Mesendoderm (in vitro differentiated cells): ENCODE measurements at regions not wholly inside any gene's neighbourhood (a gene's known extent, or its start where the extent isn't known, plus 50 kb on each side); places are given as distances from the start of the nearest gene placed in this dataset.

Experiments
- DNase-seq: peaks from one replicate; pipeline ENCODE4 v3.0.0; 2013
- H2AK5ac ChIP-seq: 2 replicates; pipeline ENCODE4 v1.6.1; 2013; ENCODE audit warnings: low read length, inconsistent platforms
- H2BK120ac ChIP-seq: 2 replicates; pipeline ENCODE4 v1.6.1; 2013; ENCODE audit warnings: low read depth, mild to moderate bottlenecking, low read length, moderate library complexity, mixed read lengths
- H2BK15ac ChIP-seq: replicated peaks from 2 replicates; pipeline ENCODE4 v1.6.1; 2013; ENCODE audit warnings: low read depth, mild to moderate bottlenecking, moderate library complexity
- H2BK5ac ChIP-seq: 2 replicates; pipeline ENCODE4 v1.6.1; 2013; ENCODE audit warnings: low read length, inconsistent platforms
- H3K18ac ChIP-seq: 2 replicates; pipeline ENCODE4 v1.6.1; 2013; ENCODE audit warnings: mild to moderate bottlenecking, low read length, mixed read lengths
- H3K23ac ChIP-seq: one replicate; pipeline ENCODE4 v1.6.1; 2013; ENCODE audit warnings: low read length
- H3K27ac ChIP-seq: 2 replicates; pipeline ENCODE4 v1.5.1; 2013; ENCODE audit warnings: low read depth, mild to moderate bottlenecking, inconsistent platforms, low read length, moderate library complexity
- H3K27me3 ChIP-seq: 2 replicates; pipeline ENCODE4 v1.6.1; 2013; ENCODE audit warnings: low read length, control low read depth, mild to moderate bottlenecking, inconsistent platforms; ENCODE audit not compliant: insufficient read depth, poor library complexity
- H3K36me3 ChIP-seq: 2 replicates; pipeline ENCODE4 v1.6.1; 2013; ENCODE audit warnings: low read length, inconsistent platforms; ENCODE audit not compliant: control insufficient read depth, insufficient read depth
- H3K4ac ChIP-seq: one replicate; pipeline ENCODE4 v1.6.1; 2013; ENCODE audit warnings: low read depth, mild to moderate bottlenecking, low read length, moderate library complexity
- H3K4me1 ChIP-seq: 2 replicates; pipeline ENCODE4 v1.6.1; 2013; ENCODE audit warnings: low read depth, low read length, inconsistent platforms; ENCODE audit not compliant: control insufficient read depth
- H3K4me2 ChIP-seq: 2 replicates; pipeline ENCODE4 v1.6.1; 2013; ENCODE audit warnings: low read length
- H3K4me3 ChIP-seq: 2 replicates; pipeline ENCODE4 v1.5.1; 2013; ENCODE audit warnings: mild to moderate bottlenecking, low read length
- H3K56ac ChIP-seq: one replicate; pipeline ENCODE4 v1.6.1; 2013; ENCODE audit warnings: low read length
- H3K79me1 ChIP-seq: 2 replicates; pipeline ENCODE4 v1.6.1; 2013; ENCODE audit warnings: low read length, inconsistent platforms
- H3K79me2 ChIP-seq: 2 replicates; pipeline ENCODE4 v1.6.1; 2013; ENCODE audit warnings: mild to moderate bottlenecking, low read length; ENCODE audit not compliant: control insufficient read depth, insufficient read depth
- H3K9ac ChIP-seq: 2 replicates; pipeline ENCODE4 v1.6.1; 2013; ENCODE audit warnings: low read length, inconsistent platforms
- H4K5ac ChIP-seq: one replicate; pipeline ENCODE4 v1.6.1; 2013; ENCODE audit warnings: low read length
- H4K8ac ChIP-seq: one replicate; pipeline ENCODE4 v1.6.1; 2013; ENCODE audit warnings: low read depth, mild to moderate bottlenecking, control low read depth, low read length, moderate library complexity
- WGBS: extraction: QIAGEN DNeasy Blood & Tissue Kit; methylation state at CpG from one replicate; pipeline ENCODE4 v1.1.7; 2013; ENCODE audit warnings: low lambda C conversion rate, missing lambda C conversion rate; ENCODE audit not compliant: insufficient coverage; ENCODE audit errors: extremely low coverage; 5-methylcytosine and 5-hydroxymethylcytosine counted together

DNA sequence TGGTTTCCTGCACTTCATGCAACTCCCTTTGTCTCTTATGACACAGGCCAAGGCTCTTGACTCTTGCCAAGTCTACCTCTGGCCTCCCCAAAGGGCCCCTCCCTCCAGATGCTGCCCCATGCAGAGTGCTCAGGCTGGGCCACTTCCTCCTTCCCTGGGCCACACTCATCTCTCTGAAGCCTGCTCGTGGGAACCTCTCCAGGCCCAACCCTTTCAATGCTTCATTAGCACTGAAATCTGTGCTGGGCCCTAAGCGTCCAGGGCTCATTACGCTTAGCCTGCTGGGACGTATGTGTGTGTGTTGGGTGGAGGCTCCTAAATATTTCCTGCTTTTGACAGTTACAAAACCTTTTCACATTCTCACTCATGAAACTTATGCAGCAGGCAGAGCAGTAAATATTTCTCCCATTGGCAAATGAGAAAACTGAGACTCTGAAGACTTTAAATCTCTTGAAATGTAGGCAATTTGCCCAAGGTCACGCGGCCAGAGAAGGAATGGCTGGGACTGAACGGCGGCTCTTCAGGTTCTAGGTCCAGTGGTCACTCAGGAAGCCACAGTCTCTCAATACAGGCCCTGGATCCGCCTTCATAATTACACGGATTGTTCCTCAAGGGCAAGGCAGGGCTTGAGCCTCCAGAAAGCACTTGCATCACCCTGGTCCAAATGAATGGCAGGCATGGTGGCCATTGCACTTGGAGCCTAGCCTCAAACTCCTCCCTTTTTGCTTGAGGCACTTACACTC, 241.7 kb upstream of the HES1 start:
- no peak overlapping the region for H4K5ac ChIP-seq
- peak; percentile 54 for DNase-seq
- no peak overlapping the region for H4K8ac ChIP-seq
- H3K4me1 ChIP-seq = peaks cover 2% of the 10 kb centered on the region
- no peak overlapping the region for H3K27ac ChIP-seq
- no peak overlapping the region for H3K4me2 ChIP-seq
- no peak overlapping the region for H2BK15ac ChIP-seq
- WGBS = no CpG with 5 or more reads among the region's 10 CpGs
- H3K79me2 ChIP-seq = no peaks in the 10 kb centered on the region
- no peak overlapping the region for H3K56ac ChIP-seq
- no peak overlapping the region for H2BK120ac ChIP-seq
- no peaks in the 10 kb centered on the region for H3K79me1 ChIP-seq
- H2BK5ac ChIP-seq = no peak overlapping the region
- no peak overlapping the region for H3K4me3 ChIP-seq
- H3K18ac ChIP-seq = no peak overlapping the region
- no peak overlapping the region for H3K23ac ChIP-seq
- no peak overlapping the region for H2AK5ac ChIP-seq
- no peak overlapping the region for H3K4ac ChIP-seq
- H3K9ac ChIP-seq = no peak overlapping the region
- no peaks in the 10 kb centered on the region for H3K27me3 ChIP-seq
- no peaks in the 10 kb centered on the region for H3K36me3 ChIP-seq

GRCh38 chr3:193895409-193895808, 240.5 kb upstream of the HES1 start:
- no peak overlapping the region for H3K18ac ChIP-seq
- H2BK15ac ChIP-seq = no peak overlapping the region
- no peak overlapping the region for H3K56ac ChIP-seq
- H3K36me3 ChIP-seq = no peaks in the 10 kb centered on the region
- no peaks in the 10 kb centered on the region for H3K27me3 ChIP-seq
- H2BK120ac ChIP-seq = no peak overlapping the region
- no peak overlapping the region for H4K5ac ChIP-seq
- H4K8ac ChIP-seq = no peak overlapping the region
- H3K4me1 ChIP-seq = no peaks in the 10 kb centered on the region
- H3K4me3 ChIP-seq = no peak overlapping the region
- H3K9ac ChIP-seq = no peak overlapping the region
- no peak overlapping the region for H3K4ac ChIP-seq
- DNase-seq = no peak
- no peak overlapping the region for H3K27ac ChIP-seq
- H3K79me1 ChIP-seq = no peaks in the 10 kb centered on the region
- H3K4me2 ChIP-seq = no peak overlapping the region
- H3K23ac ChIP-seq = no peak overlapping the region
- no peaks in the 10 kb centered on the region for H3K79me2 ChIP-seq
- H2BK5ac ChIP-seq = no peak overlapping the region
- H2AK5ac ChIP-seq = peak overlapping the region; percentile 28
- no CpG with 5 or more reads among the region's 4 CpGs for WGBS

GRCh38 chr3:193896419-193896818, 239.5 kb upstream of the HES1 start:
- Histone ChIP-seq H4K8ac (no peak overlapping the region), H2BK15ac (no peak overlapping the region), H3K4ac (no peak overlapping the region), H3K4me1 (no peaks in the 10 kb centered on the region), H3K79me1 (no peaks in the 10 kb centered on the region), H2AK5ac (no peak overlapping the region), H3K36me3 (no peaks in the 10 kb centered on the region), H2BK5ac (no peak overlapping the region), H3K27ac (no peak overlapping the region), H3K4me2 (no peak overlapping the region), H3K9ac (no peak overlapping the region), H2BK120ac (no peak overlapping the region), H3K79me2 (no peaks in the 10 kb centered on the region), H3K18ac (peak overlapping the region; percentile 4), H4K5ac (no peak overlapping the region), H3K23ac (no peak overlapping the region), H3K56ac (no peak overlapping the region), H3K4me3 (no peak overlapping the region), H3K27me3 (no peaks in the 10 kb centered on the region)
- DNase-seq = no peak
- WGBS = no CpG with 5 or more reads among the region's 7 CpGs

DNA sequence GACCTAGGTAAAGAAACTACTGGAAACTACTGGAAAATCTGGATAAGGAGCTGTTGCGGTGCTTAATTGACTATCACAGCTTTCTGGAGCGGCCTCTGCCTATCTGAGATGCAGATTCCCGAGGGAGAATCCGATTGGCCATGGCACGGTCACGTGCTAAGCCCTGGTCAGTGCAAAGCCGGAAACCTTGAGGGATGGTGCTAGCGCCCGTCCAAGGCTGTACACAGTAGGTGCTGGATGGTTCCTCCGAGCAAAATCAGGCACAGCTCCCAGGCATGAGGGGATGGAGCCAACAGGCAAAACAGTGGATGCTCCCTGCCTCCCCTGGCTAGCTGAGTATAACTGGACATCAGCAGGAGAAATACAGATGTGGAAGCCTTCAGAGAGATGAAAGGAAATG, 238.7 kb upstream of the HES1 start:
- H3K9ac ChIP-seq = no peak overlapping the region
- no peak overlapping the region for H3K18ac ChIP-seq
- peak overlapping the region; percentile 17 for H3K56ac ChIP-seq
- no peak overlapping the region for H3K23ac ChIP-seq
- DNase-seq = no peak
- H3K27ac ChIP-seq = no peak overlapping the region
- no peak overlapping the region for H4K8ac ChIP-seq
- no peaks in the 10 kb centered on the region for H3K79me1 ChIP-seq
- H3K4me2 ChIP-seq = no peak overlapping the region
- no peaks in the 10 kb centered on the region for H3K36me3 ChIP-seq
- no peak overlapping the region for H2BK5ac ChIP-seq
- no peaks in the 10 kb centered on the region for H3K27me3 ChIP-seq
- H3K4me3 ChIP-seq = no peak overlapping the region
- H4K5ac ChIP-seq = no peak overlapping the region
- no peaks in the 10 kb centered on the region for H3K79me2 ChIP-seq
- H2AK5ac ChIP-seq = no peak overlapping the region
- no peak overlapping the region for H3K4ac ChIP-seq
- no peak overlapping the region for H2BK120ac ChIP-seq
- no peaks in the 10 kb centered on the region for H3K4me1 ChIP-seq
- no CpG with 5 or more reads among the region's 10 CpGs for whole genome bisulfite sequencing
- H2BK15ac ChIP-seq = no peak overlapping the region

GRCh38 chr3:193897731-193898180, 238.2 kb upstream of the HES1 start:
- no peak overlapping the region for H2BK5ac ChIP-seq
- H3K27ac ChIP-seq = no peak overlapping the region
- no peaks in the 10 kb centered on the region for H3K79me2 ChIP-seq
- no CpG with 5 or more reads among the region's 10 CpGs for WGBS
- no peak overlapping the region for H3K23ac ChIP-seq
- no peak overlapping the region for H3K9ac ChIP-seq
- H3K4me3 ChIP-seq = no peak overlapping the region
- H3K79me1 ChIP-seq = no peaks in the 10 kb centered on the region
- H3K18ac ChIP-seq = no peak overlapping the region
- H4K5ac ChIP-seq = no peak overlapping the region
- H3K56ac ChIP-seq = peak overlapping the region; percentile 62
- no peak for DNase-seq
- no peaks in the 10 kb centered on the region for H3K27me3 ChIP-seq
- H3K4me1 ChIP-seq = no peaks in the 10 kb centered on the region
- no peak overlapping the region for H2BK15ac ChIP-seq
- no peak overlapping the region for H3K4me2 ChIP-seq
- H2BK120ac ChIP-seq = no peak overlapping the region
- no peak overlapping the region for H3K4ac ChIP-seq
- no peak overlapping the region for H4K8ac ChIP-seq
- H3K36me3 ChIP-seq = no peaks in the 10 kb centered on the region
- H2AK5ac ChIP-seq = no peak overlapping the region

- no peaks in the 10 kb centered on the region for H3K79me2 ChIP-seq
- H3K27me3 ChIP-seq = no peaks in the 10 kb centered on the region
- no peak for DNase-seq
- H3K36me3 ChIP-seq = no peaks in the 10 kb centered on the region
- H2BK120ac ChIP-seq = no peak overlapping the region
- no peak overlapping the region for H3K56ac ChIP-seq
- no peak overlapping the region for H3K27ac ChIP-seq
- H2BK15ac ChIP-seq = no peak overlapping the region
- no peak overlapping the region for H2BK5ac ChIP-seq
- H3K9ac ChIP-seq = no peak overlapping the region
- no CpG with 5 or more reads among the region's 1 CpG for WGBS
- no peaks in the 10 kb centered on the region for H3K4me1 ChIP-seq
- H3K4me3 ChIP-seq = no peak overlapping the region
- no peak overlapping the region for H3K4me2 ChIP-seq
- no peak overlapping the region for H4K8ac ChIP-seq
- no peaks in the 10 kb centered on the region for H3K79me1 ChIP-seq
- no peak overlapping the region for H4K5ac ChIP-seq
- H3K23ac ChIP-seq = no peak overlapping the region
- no peak overlapping the region for H3K18ac ChIP-seq
- no peak overlapping the region for H2AK5ac ChIP-seq
- no peak overlapping the region for H3K4ac ChIP-seq
Measured at GRCh38 chr3:193899001-193899400, 236.9 kb upstream of the HES1 start.
